ENCODE measurements at regions not wholly inside any gene's neighbourhood (a gene's known extent, or its start where the extent isn't known, plus 50 kb on each side); places are given as distances from the start of the nearest gene placed in this dataset.
A peak's percentile ranks its signal among the peaks of the same experiment; 100 is the strongest.

- Histone ChIP-seq H3K36me3 (ENCODE audit: control insufficient read depth, insufficient read depth, low read length) (no peaks in the 10 kb centered on the region), H3K9me3 (no peaks in the 10 kb centered on the region), H3K27me3 (replicated peaks; ENCODE audit: control insufficient read depth, insufficient read depth, low read length) (no peaks in the 10 kb centered on the region), H3K4me3 (ENCODE audit: low read depth, low read length) (no peak overlapping the region), H3K4me1 (no peaks in the 10 kb centered on the region)
- ChIA-PET CTCF (no interaction called here), POLR2A (no interaction called here)
- H3K9me3 Mint-ChIP-seq (ENCODE audit: unreplicated experiment) = no peaks in the 10 kb centered on the region
- H3K27me3 Mint-ChIP-seq (ENCODE audit: insufficient read depth, unreplicated experiment) = peaks cover 7% of the 10 kb centered on the region
- DNase-seq = peak in 1 of 2 experiments; percentile 1
- TF ChIP-seq CTCF (IDR thresholded peaks at IDR 0.05; ENCODE audit: insufficient read depth in 1 of 2, low read depth in 1 of 2, low read length in 1 of 2, severe bottlenecking in 1 of 2, unreplicated experiment in 1 of 2) = peak in 1 of 2 experiments; percentile 5
- no TSS peak for BruUV-seq (replicated peaks)
- H3K27ac Mint-ChIP-seq (ENCODE audit: unreplicated experiment) = no peak overlapping the region
- no peak overlapping the region for H3K4me3 Mint-ChIP-seq (ENCODE audit: unreplicated experiment)
- H3K36me3 Mint-ChIP-seq (ENCODE audit: insufficient read depth, unreplicated experiment) = no peaks in the 10 kb centered on the region
- intact Hi-C loops (cut with micrococcal nuclease; ENCODE audit: unreplicated experiment) = loop anchor here (5.0 kb wide), 1 partner anchor 638 kb away; no protein-coding TSS in a partner anchor
- no peaks in the 10 kb centered on the region for H3K4me1 Mint-ChIP-seq (ENCODE audit: low read depth, unreplicated experiment)
These were observed 791.8 kb upstream of the C9orf72 start for GRCh38 chr9:28365020-28365640.

- Mint-ChIP-seq H3K36me3 (ENCODE audit: insufficient read depth, unreplicated experiment) (no peaks in the 10 kb centered on the region), H3K27me3 (ENCODE audit: insufficient read depth, unreplicated experiment) (peaks cover 7% of the 10 kb centered on the region), H3K4me1 (ENCODE audit: low read depth, unreplicated experiment) (no peaks in the 10 kb centered on the region), H3K27ac (ENCODE audit: unreplicated experiment) (no peak overlapping the region), H3K4me3 (ENCODE audit: unreplicated experiment) (no peak overlapping the region), H3K9me3 (ENCODE audit: unreplicated experiment) (no peaks in the 10 kb centered on the region)
- TF ChIP-seq CTCF (IDR thresholded peaks at IDR 0.05; ENCODE audit: insufficient read depth in 1 of 2, low read depth in 1 of 2, low read length in 1 of 2, severe bottlenecking in 1 of 2, unreplicated experiment in 1 of 2) = no peak
- CTCF ChIA-PET = no interaction called here
- no peak overlapping the region for H3K4me3 ChIP-seq (ENCODE audit: low read depth, low read length)
- no TSS peak for BruUV-seq (replicated peaks)
- H3K36me3 ChIP-seq (ENCODE audit: control insufficient read depth, insufficient read depth, low read length) = no peaks in the 10 kb centered on the region
- H3K4me1 ChIP-seq = no peaks in the 10 kb centered on the region
- intact Hi-C loops (cut with micrococcal nuclease; ENCODE audit: unreplicated experiment) = loop anchor here (5.0 kb wide), 1 partner anchor 638 kb away; no protein-coding TSS in a partner anchor
- DNase-seq = no peak
- POLR2A ChIA-PET = no interaction called here
- no peaks in the 10 kb centered on the region for H3K27me3 ChIP-seq (replicated peaks; ENCODE audit: control insufficient read depth, insufficient read depth, low read length)
- no peaks in the 10 kb centered on the region for H3K9me3 ChIP-seq
These were observed 792.4 kb upstream of the C9orf72 start for GRCh38 chr9:28365728-28366127.

- no peak for DNase-seq
- Histone ChIP-seq H3K4me1 (no peaks in the 10 kb centered on the region), H3K27me3 (replicated peaks; ENCODE audit: control insufficient read depth, insufficient read depth, low read length) (no peaks in the 10 kb centered on the region), H3K4me3 (ENCODE audit: low read depth, low read length) (no peak overlapping the region), H3K36me3 (ENCODE audit: control insufficient read depth, insufficient read depth, low read length) (no peaks in the 10 kb centered on the region), H3K9me3 (no peaks in the 10 kb centered on the region)
- Mint-ChIP-seq H3K4me3 (ENCODE audit: unreplicated experiment) (no peak overlapping the region), H3K27ac (ENCODE audit: unreplicated experiment) (no peak overlapping the region), H3K4me1 (ENCODE audit: low read depth, unreplicated experiment) (no peaks in the 10 kb centered on the region), H3K9me3 (ENCODE audit: unreplicated experiment) (no peaks in the 10 kb centered on the region), H3K36me3 (ENCODE audit: insufficient read depth, unreplicated experiment) (no peaks in the 10 kb centered on the region), H3K27me3 (ENCODE audit: insufficient read depth, unreplicated experiment) (no peaks in the 10 kb centered on the region)
- intact Hi-C loops (cut with micrococcal nuclease; ENCODE audit: unreplicated experiment) = no loop called here
- POLR2A ChIA-PET = no interaction called here
- BruUV-seq (replicated peaks) = no TSS peak
- no peak for TF ChIP-seq CTCF (IDR thresholded peaks at IDR 0.05; ENCODE audit: insufficient read depth in 1 of 2, low read depth in 1 of 2, low read length in 1 of 2, severe bottlenecking in 1 of 2, unreplicated experiment in 1 of 2)
- CTCF ChIA-PET = no interaction called here
These were observed 805.0 kb upstream of the C9orf72 start for GRCh38 chr9:28378231-28378630.
